OCI-LY1 (cell line): ENCODE measurements at regions not wholly inside any gene's neighbourhood (a gene's known extent, or its start where the extent isn't known, plus 50 kb on each side); places are given as distances from the start of the nearest gene placed in this dataset.

Experiments used
- H2AFZ ChIP-seq: fragments of 200-600 bp; sonication (generic), shearing (Covaris generic); 2 replicates; pipeline ENCODE4 v1.6.0; 2014; ENCODE audit warnings: antibody characterized with exemption, mild to moderate bottlenecking, low read length
- H3F3A ChIP-seq: fragments of 200-600 bp; sonication (generic), shearing (Covaris generic); 2 replicates; pipeline ENCODE4 v1.6.0; 2014; ENCODE audit warnings: mild to moderate bottlenecking, antibody characterized with exemption, low read length, moderate library complexity; ENCODE audit not compliant: insufficient read depth
- H3K27ac ChIP-seq: fragments of 200-600 bp; sonication (generic); 2 replicates; pipeline ENCODE4 v1.5.1; 2014; ENCODE audit warnings: low read length, mixed run types, mild to moderate bottlenecking, low read depth; ENCODE audit not compliant: poor library complexity, severe bottlenecking
- H3K27me3 ChIP-seq: fragments of 200-600 bp; sonication (generic); 2 replicates; pipeline ENCODE4 v1.6.0; 2014; ENCODE audit warnings: antibody characterized with exemption, mild to moderate bottlenecking, low read length, moderate library complexity; ENCODE audit not compliant: insufficient read depth
- H3K36me3 ChIP-seq: fragments of 200-600 bp; sonication (generic); 2 replicates; pipeline ENCODE4 v1.6.1; 2014; ENCODE audit warnings: mild to moderate bottlenecking, antibody characterized with exemption, low read length, moderate library complexity, mixed read lengths; ENCODE audit not compliant: insufficient read depth
- H3K4me1 ChIP-seq: fragments of 200-600 bp; sonication (generic); 2 replicates; pipeline ENCODE4 v1.5.1; 2014; ENCODE audit warnings: mild to moderate bottlenecking, low read length, moderate library complexity; ENCODE audit not compliant: insufficient read depth, severe bottlenecking
- H3K4me2 ChIP-seq: fragments of 200-600 bp; sonication (generic), shearing (Covaris generic); 2 replicates; pipeline ENCODE4 v1.6.1; 2014; ENCODE audit warnings: low read length
- H3K4me3 ChIP-seq: fragments of 200-600 bp; sonication (generic); 2 replicates; pipeline ENCODE4 v1.5.1; 2014; ENCODE audit warnings: low read length, low read depth, mild to moderate bottlenecking, mixed read lengths; ENCODE audit not compliant: poor library complexity, severe bottlenecking
- H3K79me2 ChIP-seq: fragments of 200-600 bp; shearing (Covaris generic); 2 replicates; pipeline ENCODE4 v1.6.1; 2016; ENCODE audit warnings: mixed run types, low read length, mixed read lengths; ENCODE audit not compliant: insufficient read depth
- H3K9ac ChIP-seq: fragments of 200-600 bp; sonication (generic), shearing (Covaris generic); 2 replicates; pipeline ENCODE4 v1.6.1; 2014; ENCODE audit warnings: mild to moderate bottlenecking, low read length, mixed read lengths
- H3K9me2 ChIP-seq: fragments of 200-600 bp; sonication (generic), shearing (Covaris generic); 2 replicates; pipeline ENCODE4 v1.6.1; 2014; ENCODE audit warnings: low read depth, mild to moderate bottlenecking, low read length, mixed read lengths
- H3K9me3 ChIP-seq: fragments of 200-600 bp; shearing (Covaris generic); 2 replicates; pipeline ENCODE4 v1.6.1; 2014; ENCODE audit warnings: low read length, mixed read lengths
- H4K20me1 ChIP-seq: fragments of 200-600 bp; sonication (generic), shearing (Covaris generic); 2 replicates; pipeline ENCODE4 v1.6.0; 2016; ENCODE audit warnings: mild to moderate bottlenecking, low read length; ENCODE audit not compliant: insufficient read depth
- CTCF ChIP-seq: fragments of 200-600 bp; sonication (generic), shearing (Covaris generic); IDR thresholded peaks from 2 replicates; pipeline ENCODE4 v1.5.1; 2017; ENCODE audit warnings: mild to moderate bottlenecking, antibody characterized with exemption, low read length, moderate library complexity, mixed read lengths
- EZH2 ChIP-seq: fragments of 200-600 bp; sonication (generic), shearing (Covaris generic); IDR thresholded peaks from 2 replicates; pipeline ENCODE4 v1.8.0; 2017; ENCODE audit warnings: borderline replicate concordance, mixed run types, mild to moderate bottlenecking, antibody characterized with exemption, low read length, moderate library complexity, mixed read lengths

GRCh38 chr16:27636453-27637240 is 86.7 kb downstream of the KATNIP start:
- Histone ChIP-seq H3K4me1 (no peaks in the 10 kb centered on the region), H3F3A (no peaks in the 10 kb centered on the region), H3K4me2 (no peak overlapping the region), H2AFZ (no peak overlapping the region), H3K9me3 (no peaks in the 10 kb centered on the region), H3K27me3 (no peaks in the 10 kb centered on the region), H3K9ac (no peak overlapping the region), H3K9me2 (no peaks in the 10 kb centered on the region), H3K36me3 (no peaks in the 10 kb centered on the region), H4K20me1 (no peaks in the 10 kb centered on the region), H3K79me2 (no peaks in the 10 kb centered on the region), H3K4me3 (no peak overlapping the region), H3K27ac (no peak overlapping the region)
- no peak for TF ChIP-seq CTCF
- TF ChIP-seq EZH2: no peak

DNA sequence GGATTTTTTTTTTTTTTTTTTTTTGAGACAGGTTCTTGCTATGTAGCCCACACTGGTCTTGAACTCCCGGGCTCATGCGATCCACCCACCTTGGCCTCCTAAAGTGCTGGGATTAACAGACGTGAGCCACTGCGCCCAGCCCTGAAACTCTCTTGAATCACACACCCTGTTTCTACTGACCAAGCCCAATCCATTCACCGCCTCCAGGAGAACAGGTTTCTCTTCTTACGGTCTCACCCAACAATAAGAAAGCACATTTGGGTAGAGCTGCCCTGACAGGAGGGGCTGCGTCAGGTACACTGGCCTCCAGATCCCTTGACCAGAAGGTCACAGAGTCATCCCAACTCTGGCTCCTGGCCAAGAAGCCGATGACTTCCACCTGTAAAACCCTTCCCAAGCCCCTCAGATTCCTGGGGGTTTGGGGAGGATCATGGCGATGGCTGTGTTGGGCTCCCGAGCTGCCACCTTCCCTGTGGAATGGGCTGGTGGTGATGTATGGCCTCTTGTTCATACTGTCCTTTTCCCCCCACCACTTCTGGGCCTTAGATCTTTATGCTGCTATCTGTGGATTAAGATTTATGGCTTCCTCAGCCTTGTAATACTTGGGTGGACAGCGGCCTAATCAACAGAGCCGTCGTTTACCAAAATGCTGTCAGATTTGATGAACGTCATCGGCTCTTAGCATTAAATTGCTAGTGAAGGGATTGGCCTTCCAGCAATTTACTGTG is 89.1 kb downstream of the KATNIP start:
- H3K79me2 ChIP-seq: no peaks in the 10 kb centered on the region
- H3K36me3 ChIP-seq: no peaks in the 10 kb centered on the region
- no peaks in the 10 kb centered on the region for H3K9me3 ChIP-seq
- TF ChIP-seq CTCF (no peak), EZH2 (no peak)
- H3F3A ChIP-seq: no peaks in the 10 kb centered on the region
- no peaks in the 10 kb centered on the region for H3K4me1 ChIP-seq
- H4K20me1 ChIP-seq: no peaks in the 10 kb centered on the region
- H3K4me2 ChIP-seq: no peak overlapping the region
- no peaks in the 10 kb centered on the region for H3K9me2 ChIP-seq
- H3K27me3 ChIP-seq: no peaks in the 10 kb centered on the region
- no peak overlapping the region for H3K27ac ChIP-seq
- H3K4me3 ChIP-seq: no peak overlapping the region
- no peak overlapping the region for H2AFZ ChIP-seq
- no peak overlapping the region for H3K9ac ChIP-seq

DNA sequence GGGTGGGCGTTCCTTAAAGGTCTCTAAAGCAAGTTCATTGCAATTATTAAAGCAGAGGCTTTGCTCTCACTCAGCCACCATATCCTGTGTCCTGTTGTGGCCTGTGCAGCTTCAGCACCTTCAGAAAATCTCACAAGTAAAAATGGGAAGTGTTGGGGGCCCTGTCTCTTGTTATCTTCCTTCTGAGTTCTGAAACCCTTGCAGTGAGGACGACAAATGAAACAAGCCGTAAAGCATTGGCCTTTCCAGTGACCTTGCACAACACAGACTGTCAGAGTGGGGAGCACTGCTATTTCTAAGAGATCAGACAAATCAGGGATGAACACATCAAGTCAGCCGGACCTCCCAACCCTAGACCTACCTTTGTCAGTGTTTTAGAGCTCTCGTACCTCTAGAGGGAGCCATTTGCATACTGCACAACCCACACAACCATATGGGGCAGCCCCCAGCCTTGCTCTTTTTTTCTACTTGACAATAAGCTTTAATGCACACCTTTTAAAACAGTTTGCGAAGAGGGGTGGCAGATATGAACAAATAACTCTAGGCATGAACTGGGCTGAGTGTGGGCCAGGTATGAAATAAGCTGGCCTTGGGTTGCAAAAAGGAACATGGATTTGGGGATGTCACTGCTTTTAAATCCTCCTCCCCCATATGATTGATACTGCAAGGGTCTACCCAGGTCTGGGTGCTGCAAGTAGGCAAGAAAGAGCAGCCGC is 89.8 kb downstream of the KATNIP start:
- Histone ChIP-seq H2AFZ (no peak overlapping the region), H3K4me3 (no peak overlapping the region), H3K9me3 (no peaks in the 10 kb centered on the region), H3K4me1 (no peaks in the 10 kb centered on the region), H3K79me2 (no peaks in the 10 kb centered on the region), H4K20me1 (no peaks in the 10 kb centered on the region), H3F3A (no peaks in the 10 kb centered on the region), H3K27ac (no peak overlapping the region), H3K9ac (no peak overlapping the region), H3K4me2 (no peak overlapping the region), H3K27me3 (no peaks in the 10 kb centered on the region), H3K9me2 (no peaks in the 10 kb centered on the region), H3K36me3 (no peaks in the 10 kb centered on the region)
- TF ChIP-seq CTCF (peak; percentile 87), EZH2 (no peak)
